Activated CD8-positive, alpha-beta T cell treated with anti-CD3 and anti-CD28 coated beads for 36 hours (primary cell): ENCODE measurements at regions not wholly inside any gene's neighbourhood (a gene's known extent, or its start where the extent isn't known, plus 50 kb on each side); places are given as distances from the start of the nearest gene placed in this dataset.

Source experiments
- ATAC-seq: fragments of 200-7000 bp; cut with Tn5 transposase; one replicate; pipeline ENCODE4 v1.10.0; 2021; ENCODE audit warnings: mild to moderate bottlenecking, moderate library complexity
- CTCF ChIA-PET: fragments of 350-600 bp; sonication (Branson Sonifier 250); formaldehyde crosslinking; loops from one replicate; lab custom pipeline; 2021; ENCODE audit warnings: antibody characterized with exemption; lab: Charles Lee
- POLR2A ChIA-PET: fragments of 350-600 bp; sonication (Branson Sonifier 250); formaldehyde crosslinking; loops from one replicate; lab custom pipeline; 2021; ENCODE audit warnings: antibody characterized with exemption; lab: Charles Lee
- DNase-seq: peaks from one replicate; pipeline ENCODE4 v3.0.0-alpha.2; 2020
- H3K27ac Mint-ChIP-seq: one replicate; pipeline ENCODE4 v1.8.0; 2021; ENCODE audit warnings: mild to moderate bottlenecking, mixed read lengths
- H3K27me3 Mint-ChIP-seq: one replicate; pipeline ENCODE4 v1.8.0; 2021; ENCODE audit warnings: mixed read lengths
- H3K36me3 Mint-ChIP-seq: one replicate; pipeline ENCODE4 v1.8.0; 2021; ENCODE audit warnings: low read depth, mixed read lengths
- H3K4me1 Mint-ChIP-seq: one replicate; pipeline ENCODE4 v1.8.0; 2021; ENCODE audit warnings: low read depth, mixed read lengths
- H3K4me3 Mint-ChIP-seq: one replicate; pipeline ENCODE4 v1.8.0; 2021; ENCODE audit warnings: mild to moderate bottlenecking, moderate library complexity, mixed read lengths
- H3K9me3 Mint-ChIP-seq: one replicate; pipeline ENCODE4 v1.8.0; 2021; ENCODE audit warnings: mixed read lengths
- CTCF ChIP-seq: fragments of 200-600 bp; IDR thresholded peaks from one replicate; pipeline ENCODE4 v1.8.0; 2022; ENCODE audit warnings: antibody characterized with exemption, mild to moderate bottlenecking
- intact Hi-C: fragments of 100-400 bp; cut with micrococcal nuclease; formaldehyde crosslinking; loops from one replicate; pipeline ENCODE4 v1.10.0; 2022

- Mint-ChIP-seq H3K27me3 (no peaks in the 10 kb centered on the region), H3K9me3 (peaks cover 5% of the 10 kb centered on the region), H3K4me3 (no peak overlapping the region), H3K27ac (no peak overlapping the region), H3K4me1 (peaks cover 9% of the 10 kb centered on the region), H3K36me3 (no peaks in the 10 kb centered on the region)
- DNase-seq (no peak), ATAC-seq (no peak)
- POLR2A ChIA-PET, result interaction anchor here (1.1 kb wide), 1 partner anchor 14 kb away, joined by 3 read pairs; no protein-coding TSS in a partner anchor
- intact Hi-C loops, result no loop called here
- CTCF ChIA-PET, result interaction anchor here (1.0 kb wide), 1 partner anchor 86 kb away, joined by 3 read pairs; no protein-coding TSS in a partner anchor
- TF ChIP-seq CTCF, result no peak
Measured at GRCh38 chr3:13266005-13266404, 154.1 kb downstream of the NUP210 start.

- H3K4me1 Mint-ChIP-seq, result peaks cover 9% of the 10 kb centered on the region
- no peaks in the 10 kb centered on the region for H3K27me3 Mint-ChIP-seq
- TF ChIP-seq CTCF, result no peak
- H3K9me3 Mint-ChIP-seq, result peaks cover 5% of the 10 kb centered on the region
- DNase-seq (no peak), ATAC-seq (no peak)
- POLR2A ChIA-PET, result no interaction called here
- CTCF ChIA-PET, result interaction anchor here (1.0 kb wide), 1 partner anchor 86 kb away, joined by 3 read pairs; no protein-coding TSS in a partner anchor
- H3K4me3 Mint-ChIP-seq, result no peak overlapping the region
- H3K27ac Mint-ChIP-seq, result no peak overlapping the region
- no peaks in the 10 kb centered on the region for H3K36me3 Mint-ChIP-seq
- intact Hi-C loops, result no loop called here
Measured at GRCh38 chr3:13265507-13265906, 154.6 kb downstream of the NUP210 start.

- H3K36me3 Mint-ChIP-seq, result no peaks in the 10 kb centered on the region
- H3K9me3 Mint-ChIP-seq, result peaks cover 1% of the 10 kb centered on the region
- peaks cover 9% of the 10 kb centered on the region for H3K4me1 Mint-ChIP-seq
- intact Hi-C loops, result no loop called here
- no peak overlapping the region for H3K4me3 Mint-ChIP-seq
- ChIA-PET CTCF (no interaction called here), POLR2A (no interaction called here)
- no peak for TF ChIP-seq CTCF
- no peak overlapping the region for H3K27ac Mint-ChIP-seq
- ATAC-seq, result no peak
- DNase-seq, result no peak
- H3K27me3 Mint-ChIP-seq, result no peaks in the 10 kb centered on the region
Measured at GRCh38 chr3:13265016-13265415, 155.1 kb downstream of the NUP210 start.

GRCh38 chr3:13264468-13264795, 155.7 kb downstream of the NUP210 start:
- no peaks in the 10 kb centered on the region for H3K27me3 Mint-ChIP-seq
- intact Hi-C loops, result no loop called here
- ChIA-PET POLR2A (no interaction called here), CTCF (no interaction called here)
- peaks cover 9% of the 10 kb centered on the region for H3K4me1 Mint-ChIP-seq
- H3K4me3 Mint-ChIP-seq, result no peak overlapping the region
- no peak for TF ChIP-seq CTCF
- no peaks in the 10 kb centered on the region for H3K36me3 Mint-ChIP-seq
- ATAC-seq (no peak), DNase-seq (no peak)
- no peak overlapping the region for H3K27ac Mint-ChIP-seq
- peaks cover under 1% of the 10 kb centered on the region for H3K9me3 Mint-ChIP-seq

- DNase-seq (no peak), ATAC-seq (no peak)
- Mint-ChIP-seq H3K36me3 (no peaks in the 10 kb centered on the region), H3K9me3 (no peaks in the 10 kb centered on the region), H3K27me3 (no peaks in the 10 kb centered on the region), H3K27ac (no peak overlapping the region), H3K4me1 (peaks cover 9% of the 10 kb centered on the region), H3K4me3 (no peak overlapping the region)
- TF ChIP-seq CTCF, result no peak
- ChIA-PET POLR2A (no interaction called here), CTCF (no interaction called here)
- intact Hi-C loops, result no loop called here
Measured at GRCh38 chr3:13263770-13264467, 156.2 kb downstream of the NUP210 start.
